ENCODE measurements at regions not wholly inside any gene's neighbourhood (a gene's known extent, or its start where the extent isn't known, plus 50 kb on each side); places are given as distances from the start of the nearest gene placed in this dataset.

- no peak for TF ChIP-seq POLR2A (IDR thresholded peaks at IDR 0.05; ENCODE audit: low read depth)
- TF ChIP-seq, protein P1, sequence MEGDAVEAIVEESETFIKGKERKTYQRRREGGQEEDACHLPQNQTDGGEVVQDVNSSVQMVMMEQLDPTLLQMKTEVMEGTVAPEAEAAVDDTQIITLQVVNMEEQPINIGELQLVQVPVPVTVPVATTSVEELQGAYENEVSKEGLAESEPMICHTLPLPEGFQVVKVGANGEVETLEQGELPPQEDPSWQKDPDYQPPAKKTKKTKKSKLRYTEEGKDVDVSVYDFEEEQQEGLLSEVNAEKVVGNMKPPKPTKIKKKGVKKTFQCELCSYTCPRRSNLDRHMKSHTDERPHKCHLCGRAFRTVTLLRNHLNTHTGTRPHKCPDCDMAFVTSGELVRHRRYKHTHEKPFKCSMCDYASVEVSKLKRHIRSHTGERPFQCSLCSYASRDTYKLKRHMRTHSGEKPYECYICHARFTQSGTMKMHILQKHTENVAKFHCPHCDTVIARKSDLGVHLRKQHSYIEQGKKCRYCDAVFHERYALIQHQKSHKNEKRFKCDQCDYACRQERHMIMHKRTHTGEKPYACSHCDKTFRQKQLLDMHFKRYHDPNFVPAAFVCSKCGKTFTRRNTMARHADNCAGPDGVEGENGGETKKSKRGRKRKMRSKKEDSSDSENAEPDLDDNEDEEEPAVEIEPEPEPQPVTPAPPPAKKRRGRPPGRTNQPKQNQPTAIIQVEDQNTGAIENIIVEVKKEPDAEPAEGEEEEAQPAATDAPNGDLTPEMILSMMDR (IDR thresholded peaks at IDR 0.05): peak in 1 of 3 experiments; percentile 30
These were observed 123.0 kb upstream of the IGSF21 start for GRCh38 chr1:17984583-17984982.
